EH (cell line): ENCODE measurements at regions not wholly inside any gene's neighbourhood (a gene's known extent, or its start where the extent isn't known, plus 50 kb on each side); places are given as distances from the start of the nearest gene placed in this dataset.
"Not testable (repeated sequence)": the region's sequence is repeated elsewhere in the genome, so short reads cannot be mapped to it uniquely, and the experiment has no call there.

Source experiments
- DNase-seq: peaks from one replicate; pipeline ENCODE4 v3.0.0-alpha.2; 2015; ENCODE audit warnings: low read depth

DNA sequence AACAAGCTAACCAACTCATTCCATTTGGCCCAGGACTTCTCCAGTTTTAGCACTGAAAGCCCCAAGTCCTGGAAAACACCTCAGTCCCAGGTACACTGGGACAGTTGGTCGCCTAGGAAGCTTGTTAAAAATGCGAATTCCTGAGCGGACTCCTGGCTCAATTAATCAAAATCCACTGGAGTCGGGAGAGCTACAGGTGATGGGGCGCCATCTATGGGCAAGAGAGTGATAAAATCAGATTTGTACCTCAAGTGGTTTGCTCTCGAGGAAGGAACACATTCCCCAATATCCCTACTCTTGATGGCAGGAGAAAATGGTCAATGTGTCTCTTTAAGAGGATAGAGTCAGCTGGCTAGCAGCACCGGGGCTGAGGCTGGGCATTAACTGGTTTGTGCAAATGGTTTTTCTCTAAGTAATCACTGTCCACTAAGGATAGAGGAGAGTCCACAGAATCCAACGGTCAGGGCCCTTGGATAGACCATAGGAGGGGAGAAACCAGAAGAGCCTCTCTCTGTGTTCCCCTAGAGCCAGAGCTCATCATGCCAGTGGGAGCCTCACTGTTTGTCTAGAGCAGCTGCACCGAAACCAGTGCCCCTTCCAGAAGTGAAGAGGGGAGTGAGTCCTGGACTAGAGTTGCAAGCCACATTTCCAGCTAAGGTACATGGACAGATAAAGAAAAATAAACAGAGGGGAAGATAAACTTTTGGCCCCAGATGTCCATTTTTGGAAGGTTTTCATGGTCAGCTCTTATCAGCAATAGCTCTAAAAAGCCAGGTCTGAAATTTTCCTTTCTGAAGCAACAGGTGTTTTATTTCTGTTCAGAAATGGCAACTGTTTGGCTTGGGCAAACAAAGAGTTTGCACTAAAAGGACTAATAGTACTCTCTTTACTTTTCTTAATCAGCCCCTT is 148.5 kb downstream of the TENT5C start:
- peak; percentile 71 for DNase-seq

DNA sequence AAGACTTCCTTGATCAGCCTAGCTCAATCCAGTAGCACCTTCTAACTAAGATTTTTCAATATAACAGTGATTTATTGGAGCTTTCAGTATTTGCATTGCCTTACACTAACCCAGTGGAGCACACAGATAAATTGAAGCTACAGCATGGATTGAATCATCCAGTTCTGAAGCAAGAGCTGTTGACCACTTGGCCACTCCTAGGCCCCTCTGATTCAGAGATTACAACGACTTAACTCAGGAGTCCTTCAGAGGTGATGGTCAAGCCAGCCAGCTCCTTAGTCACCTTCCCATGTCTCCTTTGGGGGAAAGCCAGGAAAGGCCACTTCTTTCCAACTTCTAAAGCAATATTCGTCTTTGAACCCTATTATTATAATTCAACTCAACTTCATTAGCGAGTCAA is 151.8 kb downstream of the TENT5C start:
- peak; percentile 48 for DNase-seq

DNA sequence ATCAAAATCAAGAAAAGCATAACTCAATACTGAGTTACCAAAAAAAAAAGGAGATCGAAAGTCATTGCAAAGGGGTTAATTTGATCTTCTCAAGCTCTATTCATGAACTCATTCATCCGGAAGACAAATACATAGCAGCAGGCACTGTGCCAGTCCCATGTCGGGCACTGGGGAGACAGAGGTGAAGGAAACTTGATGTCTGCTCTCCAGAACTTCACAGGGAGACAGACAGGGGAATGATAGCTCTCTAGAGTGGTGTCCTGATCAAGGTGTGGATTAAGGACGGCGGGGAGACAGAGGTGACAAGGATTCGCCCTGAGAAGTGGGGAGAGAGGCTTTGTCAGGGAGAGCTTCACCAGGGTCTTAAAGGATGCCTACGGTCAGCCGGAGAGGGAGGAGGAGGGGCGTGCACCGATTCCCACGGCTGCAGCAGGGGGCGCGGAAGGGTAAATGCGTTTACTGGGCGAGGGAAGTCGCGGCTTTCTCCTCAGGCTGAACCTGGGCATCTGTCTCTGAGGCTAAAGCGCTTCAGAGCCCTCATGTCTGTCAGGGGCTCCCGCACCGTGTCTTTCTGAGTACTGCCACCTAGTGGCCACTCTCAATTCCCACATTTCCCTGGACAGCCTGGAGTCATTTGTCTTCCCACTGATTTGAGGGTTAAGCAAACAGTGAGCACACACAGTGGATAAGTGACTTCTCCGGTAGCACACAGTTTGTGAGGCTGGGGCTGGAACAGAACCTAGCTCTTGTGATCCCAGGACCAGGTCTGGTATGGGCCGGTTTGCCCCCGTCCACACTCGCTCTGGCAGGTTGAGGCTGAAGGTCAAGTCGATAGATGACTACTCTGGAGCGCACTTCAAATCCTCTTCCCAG is 152.8 kb downstream of the TENT5C start:
- DNase-seq = peak; percentile 87

DNA sequence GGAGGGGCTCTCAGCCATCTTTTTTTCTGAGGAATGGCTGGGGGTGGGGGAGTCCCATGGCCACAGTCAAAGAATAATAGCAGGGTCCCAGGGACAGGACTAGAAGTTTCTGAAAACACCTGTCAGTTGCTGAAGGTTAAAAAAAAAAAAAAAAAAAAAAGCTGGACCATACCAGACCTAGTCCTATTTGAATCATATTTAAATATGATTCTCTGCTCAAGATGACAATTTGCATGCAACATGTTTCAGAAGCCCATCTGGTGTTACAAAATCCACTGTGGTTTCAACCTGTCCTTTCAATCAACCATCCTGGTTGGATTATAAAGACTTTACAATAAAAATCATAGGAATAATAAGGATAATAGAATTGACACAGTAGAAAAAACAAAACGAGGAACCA is 153.7 kb downstream of the TENT5C start:
- no peak for DNase-seq

DNA sequence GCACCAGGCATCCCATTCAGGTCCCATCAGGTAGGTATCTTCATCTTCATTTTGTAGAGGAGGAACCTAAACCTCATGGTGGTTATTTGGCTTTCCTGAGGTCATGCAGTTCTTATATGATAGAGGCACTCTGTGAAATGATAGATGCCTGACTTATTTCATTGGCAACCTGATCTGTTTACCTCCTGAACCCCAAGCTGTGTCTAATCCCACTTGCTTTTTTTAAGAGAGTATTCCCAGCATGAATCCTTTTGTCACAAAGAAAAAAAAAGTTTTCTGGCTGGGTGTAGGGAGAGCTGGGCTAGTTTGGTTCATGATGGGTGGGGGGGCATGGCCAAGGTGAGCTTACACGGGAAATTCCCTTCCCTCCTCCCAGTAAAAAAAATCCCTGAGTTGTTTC is 154.2 kb downstream of the TENT5C start:
- DNase-seq = no peak

DNA sequence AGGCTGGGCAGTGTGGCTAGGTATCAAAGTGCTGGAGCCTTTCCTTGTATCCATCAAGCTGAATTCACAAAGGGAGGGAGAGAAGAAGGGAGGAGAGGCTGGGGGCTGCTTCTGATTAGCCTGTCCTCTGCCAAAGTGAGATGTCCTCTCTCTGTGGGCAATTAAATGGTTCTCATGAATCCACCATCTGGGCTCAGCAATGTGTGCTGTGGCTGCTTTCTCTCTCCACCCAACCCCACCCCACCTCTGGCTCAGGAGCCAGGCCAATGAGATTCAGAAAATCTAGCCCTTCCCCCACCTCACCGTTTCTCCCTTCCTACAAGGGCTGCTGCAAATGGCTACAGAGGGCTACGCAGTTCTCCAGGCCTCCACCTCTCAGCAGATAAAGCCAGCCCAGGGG is 154.6 kb downstream of the TENT5C start:
- no peak for DNase-seq

DNA sequence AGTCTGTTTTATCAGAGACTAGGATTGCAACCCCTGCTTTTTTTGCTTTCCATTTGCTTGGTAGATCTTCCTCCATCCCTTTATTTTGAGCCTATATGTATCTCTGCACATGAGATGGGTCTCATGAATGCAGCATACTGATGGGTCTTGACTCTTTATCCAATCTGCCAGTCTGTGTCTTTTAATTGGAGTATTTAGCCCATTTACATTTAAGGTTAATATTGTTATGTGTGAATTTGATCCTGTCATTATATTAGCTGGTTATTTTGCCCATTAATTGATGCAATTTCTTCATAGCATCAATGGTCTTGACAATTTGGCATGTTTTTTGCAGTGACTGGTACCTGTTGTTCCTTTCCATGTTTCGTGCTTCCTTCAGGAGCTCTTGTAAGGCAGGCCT is 161.7 kb downstream of the GDAP2 start:
- not testable (repeated sequence) for DNase-seq

DNA sequence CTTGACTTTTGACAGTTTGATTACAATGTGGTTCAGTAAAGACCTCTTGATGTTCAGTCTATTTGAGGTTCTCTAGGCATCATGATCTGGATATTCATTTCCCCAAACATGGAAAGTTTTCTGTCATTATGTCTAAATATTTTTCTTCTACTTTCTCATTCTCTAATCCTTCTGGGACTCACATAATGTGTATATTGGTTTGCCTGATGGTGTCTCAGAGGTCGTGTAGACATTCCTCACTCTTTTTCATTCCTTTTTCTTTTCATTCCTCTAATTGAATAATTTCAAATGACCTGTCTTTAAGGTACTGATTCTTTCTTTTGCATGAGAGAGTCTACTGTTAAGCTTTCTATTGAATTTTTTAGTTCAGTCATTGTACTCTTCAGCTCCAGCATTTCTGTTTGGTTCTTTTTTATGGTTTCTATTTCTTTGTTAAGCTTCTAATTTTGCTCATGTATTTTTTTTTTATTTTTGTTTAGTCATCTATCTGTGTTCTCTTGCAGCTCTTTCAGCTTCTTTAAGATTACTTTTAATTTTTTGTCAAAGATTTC is 158.4 kb downstream of the GDAP2 start:
- DNase-seq = no peak

DNA sequence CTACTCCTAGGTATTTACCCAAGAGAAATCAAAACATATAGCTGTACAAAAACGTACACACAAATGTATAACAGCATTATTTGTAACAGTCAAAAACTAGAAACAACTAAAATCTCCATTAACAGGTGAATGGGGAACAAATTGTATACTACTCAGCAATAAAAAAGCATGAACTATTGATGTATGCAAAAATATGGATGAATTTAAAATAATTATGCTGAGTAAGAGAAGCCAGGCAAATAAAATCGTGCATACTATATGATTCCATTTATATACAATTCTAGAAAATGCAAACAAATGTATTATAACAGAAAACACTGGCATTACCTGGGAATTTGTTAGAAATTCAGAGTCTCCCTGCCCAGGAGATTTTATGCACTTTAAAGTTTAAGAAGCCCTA is 150.1 kb downstream of the GDAP2 start:
- DNase-seq = no peak

DNA sequence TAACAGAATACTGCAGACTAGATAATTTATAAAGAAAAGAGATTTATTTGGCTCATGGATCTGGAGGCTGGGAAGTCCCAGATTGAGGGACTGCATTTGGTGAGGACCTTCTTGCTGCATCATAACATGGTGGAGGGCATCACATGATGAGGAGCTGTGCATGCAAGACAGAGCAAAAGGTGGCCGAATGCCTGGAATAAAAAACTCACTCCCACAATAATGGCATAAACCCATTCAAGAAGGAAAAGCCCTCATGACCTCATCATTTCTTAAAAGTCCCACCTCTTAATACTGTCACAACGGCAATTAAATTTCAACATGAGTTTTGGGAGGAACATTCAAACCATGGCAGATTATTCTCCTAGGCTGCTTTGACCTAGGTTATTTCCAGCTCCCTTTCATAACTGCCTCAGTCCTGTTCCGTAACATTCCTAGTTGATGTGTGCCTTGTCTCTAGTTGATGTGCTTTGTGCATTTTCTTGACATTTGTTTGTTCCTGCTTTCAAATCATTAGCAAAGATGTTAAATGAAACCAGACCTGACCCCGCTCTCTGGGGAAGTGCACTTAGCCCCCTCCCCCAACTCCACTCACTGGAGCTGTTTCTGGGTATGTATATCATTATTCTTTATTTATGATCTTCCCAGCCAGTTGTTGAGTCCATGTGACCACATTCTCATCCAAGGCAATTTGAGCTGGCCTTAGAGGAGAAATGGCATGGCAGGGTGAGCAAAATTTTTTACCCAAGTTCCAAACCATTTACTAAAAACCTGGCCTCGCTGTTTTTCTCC is 148.5 kb downstream of the GDAP2 start:
- peak; percentile 44 for DNase-seq

DNA sequence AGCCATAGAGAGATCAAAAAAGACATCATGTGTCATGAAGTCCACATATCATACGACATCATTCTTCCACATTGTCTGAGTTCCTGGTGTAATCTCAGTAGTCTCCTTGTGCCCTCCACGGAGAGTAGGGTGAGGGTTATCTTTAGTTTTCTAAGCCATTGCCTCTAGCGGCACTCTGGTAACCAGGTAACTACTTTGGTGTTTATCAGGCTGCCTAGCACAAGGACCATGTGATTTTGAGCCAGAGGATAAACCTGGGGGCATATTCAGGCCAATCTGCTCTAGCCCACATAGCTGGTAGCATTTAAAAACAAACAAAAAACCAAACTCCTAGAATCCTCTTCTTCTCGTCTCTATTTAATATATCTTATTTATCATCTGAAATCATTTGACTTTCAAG is 147.4 kb downstream of the GDAP2 start:
- no peak for DNase-seq

DNA sequence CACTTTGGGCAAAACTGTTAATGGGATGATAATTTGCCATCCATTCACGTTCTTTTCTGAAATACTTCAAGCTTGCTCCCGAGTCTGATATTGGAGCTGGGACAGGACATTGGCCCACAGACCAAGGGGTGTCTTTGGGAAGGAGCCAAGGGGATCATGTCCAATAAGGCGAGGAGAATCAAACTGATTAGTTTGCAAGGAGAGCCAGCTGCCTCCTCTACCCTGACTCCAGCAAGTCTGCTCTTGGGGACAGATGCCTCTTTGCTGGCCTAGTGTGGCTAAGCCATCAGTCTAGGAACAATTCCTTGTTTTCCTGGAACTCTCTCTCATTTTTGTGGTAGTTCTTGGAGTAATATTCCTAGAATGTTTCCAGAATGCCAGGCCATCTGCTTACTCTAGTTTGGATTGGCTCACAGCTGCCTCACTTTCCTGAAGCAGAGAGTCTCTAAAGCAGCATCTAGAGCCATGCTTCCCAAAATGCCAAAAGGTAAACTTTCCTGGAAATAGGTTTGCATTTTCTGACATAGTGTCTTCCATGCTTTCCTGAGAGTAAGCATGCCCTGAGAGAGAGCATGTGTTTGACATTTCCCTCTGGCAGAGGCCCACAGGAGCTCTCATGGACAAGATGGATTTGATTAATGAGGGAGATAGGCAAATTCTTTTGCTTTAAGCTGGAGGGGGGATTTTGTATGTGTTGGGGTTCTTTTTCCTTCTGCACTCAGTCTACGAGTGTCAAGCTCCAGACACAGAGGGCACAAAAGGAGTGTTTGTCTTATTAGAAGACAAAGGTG is 145.6 kb downstream of the GDAP2 start:
- peak; percentile 46 for DNase-seq

DNA sequence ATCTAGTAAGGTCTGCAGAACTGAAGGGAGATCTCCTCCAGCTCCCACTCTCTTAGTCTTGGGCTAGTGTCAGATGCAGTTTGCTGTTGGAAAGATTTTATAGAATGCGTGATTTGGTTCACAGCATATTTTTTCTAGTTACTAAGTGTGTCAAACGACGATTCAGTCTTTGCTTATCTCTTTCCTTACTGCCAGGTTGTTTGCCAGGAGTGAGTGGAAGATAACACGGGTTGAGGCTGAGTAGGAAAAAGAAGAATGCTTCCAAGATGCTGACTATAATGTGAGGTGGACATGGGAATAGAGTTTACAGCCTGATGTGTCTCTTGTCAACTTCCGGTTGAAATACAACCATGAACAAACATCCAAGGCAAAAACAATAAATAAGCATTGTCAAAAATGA is 141.4 kb downstream of the GDAP2 start:
- no peak for DNase-seq

DNA sequence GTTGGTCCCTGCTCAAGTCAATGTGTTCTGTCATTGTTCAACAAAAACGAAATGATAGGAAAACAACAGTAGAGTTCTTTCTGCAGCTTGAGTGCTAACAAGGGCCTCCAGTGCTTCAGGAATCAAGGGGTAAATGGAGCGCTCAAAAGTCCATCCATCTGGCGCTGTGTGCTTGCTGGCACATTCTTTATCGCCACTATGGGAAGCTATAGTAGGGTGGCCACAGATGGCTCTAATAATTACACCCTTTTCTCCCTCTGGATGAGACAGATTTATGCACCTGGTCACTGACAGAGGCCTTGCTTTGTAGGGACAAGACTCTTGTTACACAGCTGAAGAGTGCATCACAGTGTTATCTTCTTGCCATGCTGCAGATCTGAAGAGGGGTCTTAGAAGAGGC is 136.0 kb downstream of the GDAP2 start:
- no peak for DNase-seq

DNA sequence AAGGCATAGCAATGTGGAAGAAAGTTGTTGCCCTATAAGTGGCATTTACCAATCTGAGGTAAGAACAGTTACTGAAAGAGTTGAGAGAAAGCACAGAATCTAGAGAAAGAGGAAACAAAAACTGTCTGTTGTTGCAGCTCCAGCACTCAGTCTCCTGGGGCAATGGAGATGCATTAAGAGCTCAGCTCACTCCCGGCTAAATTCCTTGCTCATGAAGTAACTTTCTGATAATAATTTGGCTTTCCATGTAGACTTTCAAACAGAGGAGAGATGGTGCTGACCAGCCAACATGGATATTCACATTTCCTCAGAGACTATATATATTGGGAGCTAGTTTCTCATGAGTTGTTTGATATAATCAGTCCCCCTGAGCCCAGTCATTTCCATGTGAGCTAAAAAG is 135.3 kb downstream of the GDAP2 start:
- peak; percentile 82 for DNase-seq

DNA sequence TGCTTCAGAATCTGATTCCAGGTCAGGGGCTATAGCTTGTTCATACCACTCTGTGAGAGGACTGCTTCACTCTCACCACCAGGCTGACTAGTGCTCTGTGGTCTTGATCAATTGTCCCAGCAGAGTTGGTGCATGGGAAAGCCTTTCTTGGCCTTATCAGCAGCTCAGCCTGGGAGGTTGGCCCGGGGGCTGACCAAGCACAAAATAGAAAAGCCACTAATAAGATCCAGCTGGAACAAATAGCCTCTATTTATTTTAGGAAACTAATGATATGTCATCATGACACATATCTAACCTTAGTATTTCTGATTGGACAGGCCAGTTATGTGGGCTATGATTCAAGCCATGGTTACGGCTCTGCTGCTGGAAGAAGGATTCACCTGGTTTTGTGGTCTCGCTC is 134.2 kb downstream of the GDAP2 start:
- peak; percentile 96 for DNase-seq

DNA sequence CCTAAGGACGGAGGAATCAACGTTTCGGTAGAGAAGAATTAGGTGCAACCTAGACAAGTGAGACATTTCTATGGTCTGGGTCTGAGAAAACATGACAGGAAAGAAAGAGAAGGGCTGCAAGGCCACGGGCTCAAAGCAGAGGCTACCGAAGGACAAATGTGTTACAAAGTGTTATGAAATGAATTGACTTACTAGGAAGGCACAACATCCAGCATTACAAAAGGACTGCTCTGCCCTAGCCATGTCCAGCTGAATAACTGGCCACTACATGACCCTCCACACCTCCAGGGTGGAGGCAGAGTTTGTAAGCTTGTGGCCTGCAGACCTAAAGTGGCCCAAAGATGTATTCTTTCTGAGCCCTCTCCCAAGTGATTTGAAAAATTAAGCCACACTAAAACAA is 133.6 kb downstream of the GDAP2 start:
- DNase-seq = no peak

DNA sequence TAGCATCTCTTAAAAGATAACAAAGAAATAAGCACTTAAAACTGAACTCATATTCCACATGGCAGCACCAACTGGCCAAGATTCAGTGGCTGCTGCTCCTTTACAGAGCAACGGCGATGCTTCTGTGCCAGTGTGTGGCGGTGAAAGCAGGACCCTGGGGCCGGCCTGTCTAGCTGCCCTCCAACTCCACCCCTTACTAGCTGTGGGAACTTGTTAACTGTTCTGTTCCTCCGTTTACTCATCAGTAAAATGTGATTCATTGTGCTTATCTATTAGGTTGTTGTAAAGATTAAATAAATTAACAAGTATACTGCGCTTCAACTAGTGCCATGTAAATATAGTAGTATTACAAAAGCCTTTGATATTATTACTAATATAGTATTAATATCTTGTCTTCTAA is 133.2 kb downstream of the GDAP2 start:
- DNase-seq = peak; percentile 55

DNA sequence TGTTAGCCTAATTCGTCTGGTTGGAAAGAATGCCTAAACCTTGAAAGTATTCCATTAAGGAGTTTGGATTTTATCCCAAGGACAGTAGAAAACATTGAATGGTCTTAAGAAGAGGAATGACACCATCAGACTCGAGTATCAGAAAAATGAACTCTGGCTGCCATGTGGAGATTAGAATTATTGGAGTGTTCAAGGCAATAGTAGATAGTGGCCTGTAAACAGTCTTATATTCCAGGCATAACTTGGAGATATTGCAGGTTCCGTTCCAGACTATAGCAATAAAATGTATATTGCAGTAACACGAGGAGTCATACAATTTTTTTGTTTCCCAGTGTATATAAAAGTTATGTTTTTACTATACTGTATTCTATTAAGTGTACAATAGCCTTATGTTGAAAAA is 130.9 kb downstream of the GDAP2 start:
- DNase-seq = no peak

DNA sequence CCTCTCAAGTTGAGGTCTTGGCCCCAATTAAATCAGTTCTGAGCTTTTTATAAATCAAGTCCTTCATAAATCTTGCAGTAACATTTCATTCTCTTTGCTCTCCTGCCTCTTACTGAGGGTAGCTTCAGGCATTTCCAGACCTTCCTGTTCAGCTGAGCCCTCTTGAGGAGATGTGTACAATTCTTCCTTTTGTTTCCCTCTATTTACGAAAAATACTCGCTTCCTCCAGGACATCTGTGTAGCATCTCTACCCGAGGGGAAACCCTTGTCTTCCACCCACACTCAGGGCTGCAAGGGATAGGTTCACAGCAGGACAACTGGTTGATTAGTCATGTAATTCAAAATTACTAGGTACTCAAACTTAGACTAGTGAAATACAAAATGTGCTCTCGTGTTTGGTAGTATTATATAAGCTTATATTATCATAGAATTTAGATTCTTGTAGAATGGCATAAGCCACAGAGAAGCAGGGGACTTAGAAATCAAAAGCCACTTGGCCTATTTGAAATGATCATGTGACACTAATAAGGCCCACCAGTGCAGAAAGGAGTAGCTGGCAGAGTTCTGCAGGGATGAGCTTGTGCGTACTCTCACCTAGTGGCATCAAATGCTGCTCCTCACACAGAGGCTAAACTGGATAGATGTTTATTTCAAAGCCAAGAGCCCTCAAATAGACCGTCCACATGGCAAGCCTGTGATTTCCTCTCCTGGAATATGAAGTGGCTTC is 126.7 kb downstream of the GDAP2 start:
- DNase-seq = peak; percentile 51

DNA sequence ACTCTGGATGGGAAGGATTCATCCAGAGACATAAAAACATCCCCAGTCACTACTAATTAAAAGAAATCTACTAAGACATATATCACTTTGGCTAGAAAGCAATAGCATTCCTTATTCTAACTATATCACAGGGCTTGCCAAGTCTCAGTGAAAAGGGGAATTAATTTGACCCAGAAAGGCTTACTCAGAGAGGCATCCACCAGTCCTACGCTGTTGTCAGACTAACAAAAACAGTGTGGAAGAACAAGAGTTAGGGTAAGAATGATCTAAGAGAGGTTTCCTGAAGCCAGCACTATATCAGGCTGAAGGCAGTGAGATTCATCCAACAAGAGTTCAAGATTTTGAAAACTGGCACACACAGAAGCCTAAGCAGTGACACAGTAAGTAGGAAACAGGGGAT is 126.1 kb downstream of the GDAP2 start:
- DNase-seq = peak; percentile 83
